Breast epithelium (tissue), 3 donors: ENCODE measurements at regions not wholly inside any gene's neighbourhood (a gene's known extent, or its start where the extent isn't known, plus 50 kb on each side); places are given as distances from the start of the nearest gene placed in this dataset.

ENCODE experiments used
- POLR2A ChIP-seq: fragments of 450-650 bp; IDR thresholded peaks from one replicate; pipeline ENCODE4 v1.6.1; 2016; ENCODE audit warnings: antibody characterized with exemption, mild to moderate bottlenecking, moderate library complexity
- POLR2AphosphoS5 ChIP-seq, 3 donors: sonication (generic); formaldehyde crosslinking; IDR thresholded peaks; one replicate each; pipeline ENCODE4 v1.6.1; 2017; ENCODE audit warnings: antibody characterized with exemption in 3 of 3
- TF ChIP-seq, protein P1 (sequence below), 3 donors: fragments of 450-650 bp; IDR thresholded peaks; one replicate each; pipeline ENCODE4 v1.5.1; 2016 to 2017; ENCODE audit warnings: antibody characterized with exemption in 3 of 3, mild to moderate bottlenecking in 3 of 3, moderate library complexity in 3 of 3

DNA sequence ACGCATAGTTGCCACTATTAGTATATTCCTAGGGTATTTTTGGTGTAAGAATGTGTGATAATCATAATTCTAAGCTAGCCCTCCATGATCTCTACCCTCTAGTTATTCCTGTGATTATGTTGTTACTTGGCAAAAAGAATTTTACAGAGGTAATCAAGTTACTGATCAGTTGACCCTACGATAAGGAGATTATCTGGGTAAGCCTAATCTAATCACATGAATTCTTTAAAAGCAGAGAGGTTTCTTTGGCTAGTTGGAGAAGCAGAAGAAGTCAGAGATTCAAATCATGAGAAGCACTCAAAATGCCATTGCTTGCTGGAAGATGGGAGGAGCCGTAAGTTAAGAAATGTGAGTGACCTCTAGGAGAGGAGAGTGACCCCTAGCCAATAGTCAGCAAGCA, 72.7 kb downstream of the RPE65 start:
- TF ChIP-seq POLR2A (no peak), POLR2AphosphoS5 (IDR thresholded peaks at IDR 0.05) (no peak)
- TF ChIP-seq, protein P1, sequence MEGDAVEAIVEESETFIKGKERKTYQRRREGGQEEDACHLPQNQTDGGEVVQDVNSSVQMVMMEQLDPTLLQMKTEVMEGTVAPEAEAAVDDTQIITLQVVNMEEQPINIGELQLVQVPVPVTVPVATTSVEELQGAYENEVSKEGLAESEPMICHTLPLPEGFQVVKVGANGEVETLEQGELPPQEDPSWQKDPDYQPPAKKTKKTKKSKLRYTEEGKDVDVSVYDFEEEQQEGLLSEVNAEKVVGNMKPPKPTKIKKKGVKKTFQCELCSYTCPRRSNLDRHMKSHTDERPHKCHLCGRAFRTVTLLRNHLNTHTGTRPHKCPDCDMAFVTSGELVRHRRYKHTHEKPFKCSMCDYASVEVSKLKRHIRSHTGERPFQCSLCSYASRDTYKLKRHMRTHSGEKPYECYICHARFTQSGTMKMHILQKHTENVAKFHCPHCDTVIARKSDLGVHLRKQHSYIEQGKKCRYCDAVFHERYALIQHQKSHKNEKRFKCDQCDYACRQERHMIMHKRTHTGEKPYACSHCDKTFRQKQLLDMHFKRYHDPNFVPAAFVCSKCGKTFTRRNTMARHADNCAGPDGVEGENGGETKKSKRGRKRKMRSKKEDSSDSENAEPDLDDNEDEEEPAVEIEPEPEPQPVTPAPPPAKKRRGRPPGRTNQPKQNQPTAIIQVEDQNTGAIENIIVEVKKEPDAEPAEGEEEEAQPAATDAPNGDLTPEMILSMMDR (IDR thresholded peaks at IDR 0.05), result no peak
